Memory B cell (primary cell): ENCODE measurements at regions not wholly inside any gene's neighbourhood (a gene's known extent, or its start where the extent isn't known, plus 50 kb on each side); places are given as distances from the start of the nearest gene placed in this dataset.
A peak's percentile ranks its signal among the peaks of the same experiment; 100 is the strongest.

Experiments
- ATAC-seq: fragments of 150-1000 bp; cut with Tn5 transposase; 2 replicates; pipeline ENCODE4 v1.10.0; 2021; ENCODE audit warnings: low read depth, mild to moderate bottlenecking, moderate library complexity
- DNase-seq, 2 donors: peaks; one replicate each; pipeline ENCODE4 v3.0.0; 2022; ENCODE audit warnings: low spot score in 2 of 2
- H3K27ac Mint-ChIP-seq: one replicate; pipeline ENCODE4 v1.8.0; 2022; ENCODE audit warnings: mild to moderate bottlenecking, moderate library complexity, mixed read lengths
- H3K27me3 Mint-ChIP-seq: one replicate; pipeline ENCODE4 v1.8.0; 2022; ENCODE audit warnings: mixed read lengths
- H3K36me3 Mint-ChIP-seq: one replicate; pipeline ENCODE4 v1.8.0; 2022; ENCODE audit warnings: mild to moderate bottlenecking, mixed read lengths
- H3K4me1 Mint-ChIP-seq: one replicate; pipeline ENCODE4 v1.8.0; 2022; ENCODE audit warnings: mixed read lengths
- H3K4me3 Mint-ChIP-seq: one replicate; pipeline ENCODE4 v1.8.0; 2022; ENCODE audit warnings: mild to moderate bottlenecking, moderate library complexity, mixed read lengths
- H3K9me3 Mint-ChIP-seq: one replicate; pipeline ENCODE4 v1.8.0; 2022; ENCODE audit warnings: mixed read lengths

GRCh38 chrX:148416142-148416541 lies 84.3 kb upstream of the AFF2 start:
- H3K36me3 Mint-ChIP-seq, result no peaks in the 10 kb centered on the region
- peaks cover 5% of the 10 kb centered on the region for H3K4me1 Mint-ChIP-seq
- H3K4me3 Mint-ChIP-seq, result no peak overlapping the region
- DNase-seq, result peak in 1 of 2 donors; percentile 5
- H3K9me3 Mint-ChIP-seq, result no peaks in the 10 kb centered on the region
- H3K27ac Mint-ChIP-seq, result peak overlapping the region; percentile 91
- peak; percentile 93 for ATAC-seq
- peaks cover 2% of the 10 kb centered on the region for H3K27me3 Mint-ChIP-seq

GRCh38 chrX:148416931-148417330 lies 83.5 kb upstream of the AFF2 start:
- H3K4me1 Mint-ChIP-seq, result peaks cover 5% of the 10 kb centered on the region
- H3K27ac Mint-ChIP-seq, result peak overlapping the region; percentile 91
- no peaks in the 10 kb centered on the region for H3K36me3 Mint-ChIP-seq
- peaks cover 2% of the 10 kb centered on the region for H3K27me3 Mint-ChIP-seq
- DNase-seq (no peak), ATAC-seq (no peak)
- no peak overlapping the region for H3K4me3 Mint-ChIP-seq
- no peaks in the 10 kb centered on the region for H3K9me3 Mint-ChIP-seq

- peak; percentile 29 for ATAC-seq
- Mint-ChIP-seq H3K27ac (peak overlapping the region; percentile 53), H3K4me1 (peaks cover 5% of the 10 kb centered on the region), H3K9me3 (no peaks in the 10 kb centered on the region), H3K27me3 (peaks cover 2% of the 10 kb centered on the region), H3K4me3 (no peak overlapping the region), H3K36me3 (no peaks in the 10 kb centered on the region)
- no peak for DNase-seq
Observed at GRCh38 chrX:148417934-148418333, 82.5 kb upstream of the AFF2 start.

GRCh38 chrX:148422526-148422925 lies 77.9 kb upstream of the AFF2 start:
- peaks cover 5% of the 10 kb centered on the region for H3K4me1 Mint-ChIP-seq
- H3K36me3 Mint-ChIP-seq, result no peaks in the 10 kb centered on the region
- DNase-seq (no peak), ATAC-seq (no peak)
- H3K9me3 Mint-ChIP-seq, result no peaks in the 10 kb centered on the region
- no peak overlapping the region for H3K27ac Mint-ChIP-seq
- no peak overlapping the region for H3K4me3 Mint-ChIP-seq
- peaks cover 3% of the 10 kb centered on the region for H3K27me3 Mint-ChIP-seq

GRCh38 chrX:148424570-148424969 lies 75.8 kb upstream of the AFF2 start:
- Mint-ChIP-seq H3K9me3 (no peaks in the 10 kb centered on the region), H3K27me3 (peaks cover 3% of the 10 kb centered on the region), H3K4me1 (no peaks in the 10 kb centered on the region), H3K36me3 (no peaks in the 10 kb centered on the region), H3K4me3 (no peak overlapping the region), H3K27ac (no peak overlapping the region)
- DNase-seq (no peak), ATAC-seq (no peak)

- no peak for DNase-seq
- H3K27ac Mint-ChIP-seq, result no peak overlapping the region
- H3K4me3 Mint-ChIP-seq, result no peak overlapping the region
- no peaks in the 10 kb centered on the region for H3K36me3 Mint-ChIP-seq
- H3K4me1 Mint-ChIP-seq, result no peaks in the 10 kb centered on the region
- no peak for ATAC-seq
- H3K9me3 Mint-ChIP-seq, result no peaks in the 10 kb centered on the region
- peaks cover 3% of the 10 kb centered on the region for H3K27me3 Mint-ChIP-seq
Observed at GRCh38 chrX:148426467-148426866, 74.0 kb upstream of the AFF2 start.

GRCh38 chrX:148441387-148441786 lies 59.0 kb upstream of the AFF2 start:
- no peaks in the 10 kb centered on the region for H3K9me3 Mint-ChIP-seq
- ATAC-seq, result no peak
- H3K27me3 Mint-ChIP-seq, result peaks cover under 1% of the 10 kb centered on the region
- H3K27ac Mint-ChIP-seq, result no peak overlapping the region
- no peak for DNase-seq
- no peaks in the 10 kb centered on the region for H3K36me3 Mint-ChIP-seq
- H3K4me3 Mint-ChIP-seq, result no peak overlapping the region
- H3K4me1 Mint-ChIP-seq, result no peaks in the 10 kb centered on the region

- DNase-seq (no peak), ATAC-seq (no peak)
- no peak overlapping the region for H3K4me3 Mint-ChIP-seq
- H3K27ac Mint-ChIP-seq, result no peak overlapping the region
- H3K36me3 Mint-ChIP-seq, result no peaks in the 10 kb centered on the region
- no peaks in the 10 kb centered on the region for H3K9me3 Mint-ChIP-seq
- H3K4me1 Mint-ChIP-seq, result no peaks in the 10 kb centered on the region
- peaks cover 5% of the 10 kb centered on the region for H3K27me3 Mint-ChIP-seq
Observed at GRCh38 chrX:148443216-148443615, 57.2 kb upstream of the AFF2 start.

- no peak for DNase-seq
- Mint-ChIP-seq H3K27me3 (peaks cover 11% of the 10 kb centered on the region), H3K9me3 (no peaks in the 10 kb centered on the region), H3K4me3 (peak overlapping the region; percentile 12), H3K27ac (no peak overlapping the region), H3K4me1 (peaks cover 11% of the 10 kb centered on the region), H3K36me3 (no peaks in the 10 kb centered on the region)
- peak; percentile 55 for ATAC-seq
Observed at GRCh38 chrX:148448686-148449085, 51.7 kb upstream of the AFF2 start.
